ENCODE measurements at regions not wholly inside any gene's neighbourhood (a gene's known extent, or its start where the extent isn't known, plus 50 kb on each side); places are given as distances from the start of the nearest gene placed in this dataset.

DNA sequence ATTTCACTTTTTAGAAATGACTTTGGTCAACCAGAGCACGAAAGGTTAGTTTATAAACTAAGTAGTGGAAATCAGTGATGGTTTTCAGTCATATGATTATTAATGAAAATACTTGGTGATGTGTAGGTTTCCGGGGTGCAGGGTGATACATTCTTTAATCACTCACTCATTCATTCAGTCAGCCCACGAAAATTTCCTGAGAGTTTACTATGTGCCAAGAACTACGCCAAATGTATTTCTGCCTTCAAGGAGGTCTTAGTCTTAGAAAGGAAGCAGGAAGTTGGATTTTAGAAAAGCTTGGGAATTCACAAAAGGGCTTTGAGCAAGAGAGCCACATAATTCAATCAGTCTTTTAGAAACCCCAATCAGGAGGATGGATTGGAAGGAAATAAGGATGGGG, 543.6 kb downstream of the PLCL1 start:
- Histone ChIP-seq H3K4me2 (no peak overlapping the region), H3K9me3 (ENCODE audit: low read depth) (no peaks in the 10 kb centered on the region), H4K20me1 (ENCODE audit: insufficient read depth, poor library complexity, severe bottlenecking) (no peaks in the 10 kb centered on the region), H3K79me2 (no peaks in the 10 kb centered on the region), H3K9me2 (replicated peaks; ENCODE audit: insufficient read depth) (no peaks in the 10 kb centered on the region), H2AFZ (no peak overlapping the region), H3K4me3 (no peak overlapping the region), H3K27me3 (peaks cover 3% of the 10 kb centered on the region), H3K36me3 (replicated peaks; ENCODE audit: insufficient read depth, low read depth) (no peaks in the 10 kb centered on the region), H3K27ac (no peak overlapping the region), H3K4me1 (ENCODE audit: insufficient read depth) (no peaks in the 10 kb centered on the region)
- TF ChIP-seq EZH2 (IDR thresholded peaks at IDR 0.05; ENCODE audit: borderline replicate concordance) (no peak), EZH2phosphoT487 (IDR thresholded peaks at IDR 0.05; ENCODE audit: low read depth, severe bottlenecking, unreplicated experiment) (no peak)
- TF ChIP-seq, protein P1, sequence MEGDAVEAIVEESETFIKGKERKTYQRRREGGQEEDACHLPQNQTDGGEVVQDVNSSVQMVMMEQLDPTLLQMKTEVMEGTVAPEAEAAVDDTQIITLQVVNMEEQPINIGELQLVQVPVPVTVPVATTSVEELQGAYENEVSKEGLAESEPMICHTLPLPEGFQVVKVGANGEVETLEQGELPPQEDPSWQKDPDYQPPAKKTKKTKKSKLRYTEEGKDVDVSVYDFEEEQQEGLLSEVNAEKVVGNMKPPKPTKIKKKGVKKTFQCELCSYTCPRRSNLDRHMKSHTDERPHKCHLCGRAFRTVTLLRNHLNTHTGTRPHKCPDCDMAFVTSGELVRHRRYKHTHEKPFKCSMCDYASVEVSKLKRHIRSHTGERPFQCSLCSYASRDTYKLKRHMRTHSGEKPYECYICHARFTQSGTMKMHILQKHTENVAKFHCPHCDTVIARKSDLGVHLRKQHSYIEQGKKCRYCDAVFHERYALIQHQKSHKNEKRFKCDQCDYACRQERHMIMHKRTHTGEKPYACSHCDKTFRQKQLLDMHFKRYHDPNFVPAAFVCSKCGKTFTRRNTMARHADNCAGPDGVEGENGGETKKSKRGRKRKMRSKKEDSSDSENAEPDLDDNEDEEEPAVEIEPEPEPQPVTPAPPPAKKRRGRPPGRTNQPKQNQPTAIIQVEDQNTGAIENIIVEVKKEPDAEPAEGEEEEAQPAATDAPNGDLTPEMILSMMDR (IDR thresholded peaks at IDR 0.05; ENCODE audit: poor library complexity) = no peak
- WGBS (ENCODE audit: low lambda C conversion rate, missing lambda C conversion rate) = 86% methylated on average over 4 of the region's 4 CpGs
- no peak for DNase-seq (ENCODE audit: low spot score)

DNA sequence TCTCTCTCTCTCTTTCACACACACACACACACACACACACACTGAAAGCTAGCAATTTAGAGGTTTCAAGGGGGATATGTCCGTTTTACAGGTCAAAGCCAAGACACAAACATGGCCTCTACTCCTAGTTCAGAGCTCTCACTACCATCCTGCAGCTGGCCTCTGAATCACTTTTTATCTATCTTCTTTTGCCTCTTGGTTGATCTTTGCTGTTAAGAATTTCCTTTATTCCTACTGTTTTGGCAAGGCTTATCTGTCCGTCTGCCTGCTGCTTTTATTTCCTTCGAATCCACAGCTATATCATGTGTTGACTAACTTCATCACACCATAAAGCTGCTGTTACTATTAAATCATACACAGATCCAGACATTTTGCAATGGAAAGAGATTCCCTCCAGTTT, 543.0 kb downstream of the PLCL1 start:
- TF ChIP-seq EZH2phosphoT487 (IDR thresholded peaks at IDR 0.05; ENCODE audit: low read depth, severe bottlenecking, unreplicated experiment) = no peak
- TF ChIP-seq, protein P1 (IDR thresholded peaks at IDR 0.05; ENCODE audit: poor library complexity) = no peak
- TF ChIP-seq EZH2 (IDR thresholded peaks at IDR 0.05; ENCODE audit: borderline replicate concordance) = no peak
- H3K9me2 ChIP-seq (replicated peaks; ENCODE audit: insufficient read depth) = no peaks in the 10 kb centered on the region
- no peaks in the 10 kb centered on the region for H3K4me1 ChIP-seq (ENCODE audit: insufficient read depth)
- no peaks in the 10 kb centered on the region for H3K36me3 ChIP-seq (replicated peaks; ENCODE audit: insufficient read depth, low read depth)
- H3K27me3 ChIP-seq = peaks cover 3% of the 10 kb centered on the region
- DNase-seq (ENCODE audit: low spot score) = no peak
- no peak overlapping the region for H3K4me3 ChIP-seq
- no peaks in the 10 kb centered on the region for H4K20me1 ChIP-seq (ENCODE audit: insufficient read depth, poor library complexity, severe bottlenecking)
- no peak overlapping the region for H2AFZ ChIP-seq
- H3K79me2 ChIP-seq = no peaks in the 10 kb centered on the region
- H3K27ac ChIP-seq = no peak overlapping the region
- WGBS (ENCODE audit: low lambda C conversion rate, missing lambda C conversion rate) = 60% methylated on average over 3 of the region's 3 CpGs
- no peaks in the 10 kb centered on the region for H3K9me3 ChIP-seq (ENCODE audit: low read depth)
- H3K4me2 ChIP-seq = no peak overlapping the region

DNA sequence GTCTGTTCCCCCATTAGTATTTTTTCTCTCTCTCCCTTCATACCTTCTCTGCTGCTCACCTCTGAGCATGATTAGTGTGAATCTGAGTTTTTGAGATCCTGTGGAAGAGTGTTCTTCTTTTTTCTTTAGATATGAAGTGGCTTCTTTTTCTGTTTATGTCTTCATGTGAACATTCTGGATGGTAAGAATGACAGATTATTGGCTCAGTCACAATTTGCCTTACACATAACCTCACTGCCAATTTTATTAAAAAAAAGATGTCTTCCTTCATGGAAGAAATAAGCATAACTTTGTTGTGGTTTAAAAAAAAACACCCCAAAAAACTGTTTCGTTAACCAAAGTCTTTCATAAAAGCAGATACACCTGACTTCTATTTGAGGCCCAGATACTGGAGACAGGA, 539.1 kb downstream of the PLCL1 start:
- H3K4me1 ChIP-seq (ENCODE audit: insufficient read depth) = no peaks in the 10 kb centered on the region
- no peak overlapping the region for H3K4me2 ChIP-seq
- H3K9me3 ChIP-seq (ENCODE audit: low read depth) = no peaks in the 10 kb centered on the region
- H3K79me2 ChIP-seq = no peaks in the 10 kb centered on the region
- no peak overlapping the region for H3K27ac ChIP-seq
- TF ChIP-seq, protein P1 (IDR thresholded peaks at IDR 0.05; ENCODE audit: poor library complexity) = no peak
- no peak for TF ChIP-seq EZH2phosphoT487 (IDR thresholded peaks at IDR 0.05; ENCODE audit: low read depth, severe bottlenecking, unreplicated experiment)
- no peak for TF ChIP-seq EZH2 (IDR thresholded peaks at IDR 0.05; ENCODE audit: borderline replicate concordance)
- H3K36me3 ChIP-seq (replicated peaks; ENCODE audit: insufficient read depth, low read depth) = no peaks in the 10 kb centered on the region
- no peak overlapping the region for H3K4me3 ChIP-seq
- no peaks in the 10 kb centered on the region for H4K20me1 ChIP-seq (ENCODE audit: insufficient read depth, poor library complexity, severe bottlenecking)
- no peaks in the 10 kb centered on the region for H3K27me3 ChIP-seq
- WGBS (ENCODE audit: low lambda C conversion rate, missing lambda C conversion rate) = 91% methylated on average over 1 of the region's 1 CpG
- H2AFZ ChIP-seq = no peak overlapping the region
- H3K9me2 ChIP-seq (replicated peaks; ENCODE audit: insufficient read depth) = no peaks in the 10 kb centered on the region
- DNase-seq (ENCODE audit: low spot score) = no peak

DNA sequence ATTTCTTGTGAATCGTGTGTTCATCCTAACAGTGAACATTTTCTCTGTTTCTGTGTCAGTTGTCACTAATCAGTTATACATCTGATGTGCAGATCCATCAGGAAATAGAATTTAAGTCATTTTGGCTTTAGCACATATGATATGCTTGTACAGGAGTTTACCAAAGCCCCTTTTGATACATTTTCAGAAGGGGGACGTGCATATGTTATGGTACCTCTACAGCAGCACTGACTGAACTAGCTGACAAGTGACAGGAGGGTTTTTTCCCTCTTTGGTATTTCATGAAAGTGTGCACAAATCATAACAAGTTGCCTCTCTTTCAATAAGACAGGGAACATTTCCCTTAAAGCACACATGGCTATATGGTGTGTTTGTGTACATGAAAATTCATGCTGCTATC, 536.5 kb downstream of the PLCL1 start:
- Histone ChIP-seq H3K4me3 (no peak overlapping the region), H3K36me3 (replicated peaks; ENCODE audit: insufficient read depth, low read depth) (no peaks in the 10 kb centered on the region), H3K9me3 (ENCODE audit: low read depth) (no peaks in the 10 kb centered on the region), H3K27me3 (peaks cover 6% of the 10 kb centered on the region), H3K9me2 (replicated peaks; ENCODE audit: insufficient read depth) (no peaks in the 10 kb centered on the region), H3K27ac (no peak overlapping the region), H3K4me2 (no peak overlapping the region), H4K20me1 (ENCODE audit: insufficient read depth, poor library complexity, severe bottlenecking) (no peaks in the 10 kb centered on the region), H3K79me2 (no peaks in the 10 kb centered on the region), H2AFZ (no peak overlapping the region), H3K4me1 (ENCODE audit: insufficient read depth) (no peaks in the 10 kb centered on the region)
- TF ChIP-seq, protein P1 (IDR thresholded peaks at IDR 0.05; ENCODE audit: poor library complexity) = no peak
- TF ChIP-seq EZH2phosphoT487 (IDR thresholded peaks at IDR 0.05; ENCODE audit: low read depth, severe bottlenecking, unreplicated experiment) (no peak), EZH2 (IDR thresholded peaks at IDR 0.05; ENCODE audit: borderline replicate concordance) (no peak)
- 85% methylated on average over 2 of the region's 2 CpGs for WGBS (ENCODE audit: low lambda C conversion rate, missing lambda C conversion rate)
- DNase-seq (ENCODE audit: low spot score) = no peak

All from hepatocyte (in vitro differentiated cells).